ENCODE measurements at regions not wholly inside any gene's neighbourhood (a gene's known extent, or its start where the extent isn't known, plus 50 kb on each side); places are given as distances from the start of the nearest gene placed in this dataset.
"Not testable (repeated sequence)": the region's sequence is repeated elsewhere in the genome, so short reads cannot be mapped to it uniquely, and the experiment has no call there.

- no peak overlapping the region for H3K4me3 ChIP-seq (ENCODE audit: control insufficient read depth in 2 of 3, extremely low read depth in 1 of 3, insufficient read depth in 2 of 3, low read depth in 1 of 3, low read length in 3 of 3)
- H3K4me1 ChIP-seq (ENCODE audit: control insufficient read depth, extremely low read depth, insufficient read depth, low read length) = no peaks in the 10 kb centered on the region
- no peaks in the 10 kb centered on the region for H3K27me3 ChIP-seq (ENCODE audit: control insufficient read depth, extremely low read depth, insufficient read depth, low read length)
- H4K20me1 ChIP-seq (ENCODE audit: control insufficient read depth, extremely low read depth, insufficient read depth, low read length) = no peaks in the 10 kb centered on the region
- H3K27ac ChIP-seq (ENCODE audit: control insufficient read depth, insufficient read depth, low read length) = no peak overlapping the region
- TF ChIP-seq, protein P1, sequence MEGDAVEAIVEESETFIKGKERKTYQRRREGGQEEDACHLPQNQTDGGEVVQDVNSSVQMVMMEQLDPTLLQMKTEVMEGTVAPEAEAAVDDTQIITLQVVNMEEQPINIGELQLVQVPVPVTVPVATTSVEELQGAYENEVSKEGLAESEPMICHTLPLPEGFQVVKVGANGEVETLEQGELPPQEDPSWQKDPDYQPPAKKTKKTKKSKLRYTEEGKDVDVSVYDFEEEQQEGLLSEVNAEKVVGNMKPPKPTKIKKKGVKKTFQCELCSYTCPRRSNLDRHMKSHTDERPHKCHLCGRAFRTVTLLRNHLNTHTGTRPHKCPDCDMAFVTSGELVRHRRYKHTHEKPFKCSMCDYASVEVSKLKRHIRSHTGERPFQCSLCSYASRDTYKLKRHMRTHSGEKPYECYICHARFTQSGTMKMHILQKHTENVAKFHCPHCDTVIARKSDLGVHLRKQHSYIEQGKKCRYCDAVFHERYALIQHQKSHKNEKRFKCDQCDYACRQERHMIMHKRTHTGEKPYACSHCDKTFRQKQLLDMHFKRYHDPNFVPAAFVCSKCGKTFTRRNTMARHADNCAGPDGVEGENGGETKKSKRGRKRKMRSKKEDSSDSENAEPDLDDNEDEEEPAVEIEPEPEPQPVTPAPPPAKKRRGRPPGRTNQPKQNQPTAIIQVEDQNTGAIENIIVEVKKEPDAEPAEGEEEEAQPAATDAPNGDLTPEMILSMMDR (optimal IDR thresholded peaks at IDR 0.05 in 1 of 3, IDR thresholded peaks at IDR 0.05 in 1 of 3, conservative IDR thresholded peaks at IDR 0.05 in 1 of 3; ENCODE audit: extremely low read depth in 1 of 3, insufficient read depth in 2 of 3, low read length in 3 of 3) = no peak
- TF ChIP-seq EZH2 (IDR thresholded peaks at IDR 0.05; ENCODE audit: low read length) = no peak
- no peaks in the 10 kb centered on the region for H3K36me3 ChIP-seq (ENCODE audit: control insufficient read depth in 2 of 2, extremely low read depth in 1 of 2, insufficient read depth in 2 of 2, low read length in 2 of 2)
- no peak overlapping the region for H3K9ac ChIP-seq (ENCODE audit: control insufficient read depth, extremely low read depth, insufficient read depth, low read length)
- H3K9me1 ChIP-seq (ENCODE audit: control insufficient read depth, extremely low read depth, insufficient read depth, low read length) = no peaks in the 10 kb centered on the region
- DNase-seq (ENCODE audit: low read depth, low spot score) (no peak), FAIRE-seq (no peak)
- H3K4me2 ChIP-seq (ENCODE audit: control insufficient read depth, extremely low read depth, insufficient read depth, low read depth, low read length) = no peak overlapping the region
- no peaks in the 10 kb centered on the region for H3K79me2 ChIP-seq (ENCODE audit: control insufficient read depth, insufficient read depth, low read length)
- peaks cover 10% of the 10 kb centered on the region for H3K9me3 ChIP-seq (ENCODE audit: control insufficient read depth, low read depth, low read length)
- H2AFZ ChIP-seq (ENCODE audit: control insufficient read depth, low read length) = no peak overlapping the region
- dilution Hi-C loops (cut with MboI; ENCODE audit: extremely low pct_ligation_motif_present, low sequenced_read_pairs) = no loop called here
Measured at GRCh38 chr9:40907657-40908624, 220.5 kb downstream of the FOXD4L6 start.

- H4K20me1 ChIP-seq (ENCODE audit: control insufficient read depth, extremely low read depth, insufficient read depth, low read length); DNase-seq (ENCODE audit: low read depth, low spot score); H3K27me3 ChIP-seq (ENCODE audit: control insufficient read depth, extremely low read depth, insufficient read depth, low read length); H3K9me1 ChIP-seq (ENCODE audit: control insufficient read depth, extremely low read depth, insufficient read depth, low read length); dilution Hi-C loops (cut with MboI; ENCODE audit: extremely low pct_ligation_motif_present, low sequenced_read_pairs); H3K9ac ChIP-seq (ENCODE audit: control insufficient read depth, extremely low read depth, insufficient read depth, low read length); H3K4me2 ChIP-seq (ENCODE audit: control insufficient read depth, extremely low read depth, insufficient read depth, low read depth, low read length); FAIRE-seq; H3K9me3 ChIP-seq (ENCODE audit: control insufficient read depth, low read depth, low read length); H2AFZ ChIP-seq (ENCODE audit: control insufficient read depth, low read length); H3K4me1 ChIP-seq (ENCODE audit: control insufficient read depth, extremely low read depth, insufficient read depth, low read length); H3K79me2 ChIP-seq (ENCODE audit: control insufficient read depth, insufficient read depth, low read length); H3K36me3 ChIP-seq (ENCODE audit: control insufficient read depth in 2 of 2, extremely low read depth in 1 of 2, insufficient read depth in 2 of 2, low read length in 2 of 2); H3K4me3 ChIP-seq (ENCODE audit: control insufficient read depth in 2 of 3, extremely low read depth in 1 of 3, insufficient read depth in 2 of 3, low read depth in 1 of 3, low read length in 3 of 3); H3K27ac ChIP-seq (ENCODE audit: control insufficient read depth, insufficient read depth, low read length): not testable (repeated sequence)
Measured at GRCh38 chr9:40906879-40907278, 221.6 kb downstream of the FOXD4L6 start.

DNA sequence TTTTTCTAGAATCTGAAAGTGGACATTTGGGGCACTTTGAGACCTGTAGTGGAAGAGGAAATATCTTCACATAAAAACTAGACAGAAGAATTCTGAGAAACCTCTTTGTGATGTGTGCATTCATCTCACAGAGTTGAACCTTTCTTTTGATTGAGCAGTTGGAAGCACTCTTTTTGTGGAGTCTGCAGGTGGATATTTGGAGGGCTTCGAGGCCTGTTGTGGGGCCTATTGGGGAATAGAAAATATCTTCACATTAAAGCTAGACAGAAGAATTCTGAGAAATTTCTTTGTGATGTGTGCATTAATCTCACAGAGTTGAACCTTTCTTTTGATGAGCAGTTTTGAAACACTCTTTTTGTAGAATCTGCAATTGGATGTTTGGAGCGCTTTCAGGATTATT, 236.2 kb downstream of the FOXD4L6 start:
- H3K4me2 ChIP-seq (ENCODE audit: control insufficient read depth, extremely low read depth, insufficient read depth, low read depth, low read length); H4K20me1 ChIP-seq (ENCODE audit: control insufficient read depth, extremely low read depth, insufficient read depth, low read length); H3K9me1 ChIP-seq (ENCODE audit: control insufficient read depth, extremely low read depth, insufficient read depth, low read length); H3K79me2 ChIP-seq (ENCODE audit: control insufficient read depth, insufficient read depth, low read length); H3K9ac ChIP-seq (ENCODE audit: control insufficient read depth, extremely low read depth, insufficient read depth, low read length); H3K4me1 ChIP-seq (ENCODE audit: control insufficient read depth, extremely low read depth, insufficient read depth, low read length); H3K27me3 ChIP-seq (ENCODE audit: control insufficient read depth, extremely low read depth, insufficient read depth, low read length); H3K4me3 ChIP-seq (ENCODE audit: control insufficient read depth in 2 of 3, extremely low read depth in 1 of 3, insufficient read depth in 2 of 3, low read depth in 1 of 3, low read length in 3 of 3); H3K27ac ChIP-seq (ENCODE audit: control insufficient read depth, insufficient read depth, low read length); H3K36me3 ChIP-seq (ENCODE audit: control insufficient read depth in 2 of 2, extremely low read depth in 1 of 2, insufficient read depth in 2 of 2, low read length in 2 of 2); FAIRE-seq; H2AFZ ChIP-seq (ENCODE audit: control insufficient read depth, low read length); H3K9me3 ChIP-seq (ENCODE audit: control insufficient read depth, low read depth, low read length); dilution Hi-C loops (cut with MboI; ENCODE audit: extremely low pct_ligation_motif_present, low sequenced_read_pairs); DNase-seq (ENCODE audit: low read depth, low spot score): not testable (repeated sequence)

GRCh38 chr9:40885858-40886257, 242.6 kb downstream of the FOXD4L6 start:
- DNase-seq (ENCODE audit: low read depth, low spot score); H3K4me3 ChIP-seq (ENCODE audit: control insufficient read depth in 2 of 3, extremely low read depth in 1 of 3, insufficient read depth in 2 of 3, low read depth in 1 of 3, low read length in 3 of 3); H3K9ac ChIP-seq (ENCODE audit: control insufficient read depth, extremely low read depth, insufficient read depth, low read length); H3K4me2 ChIP-seq (ENCODE audit: control insufficient read depth, extremely low read depth, insufficient read depth, low read depth, low read length); H3K79me2 ChIP-seq (ENCODE audit: control insufficient read depth, insufficient read depth, low read length); H4K20me1 ChIP-seq (ENCODE audit: control insufficient read depth, extremely low read depth, insufficient read depth, low read length); H3K27ac ChIP-seq (ENCODE audit: control insufficient read depth, insufficient read depth, low read length); FAIRE-seq; H3K27me3 ChIP-seq (ENCODE audit: control insufficient read depth, extremely low read depth, insufficient read depth, low read length); H3K36me3 ChIP-seq (ENCODE audit: control insufficient read depth in 2 of 2, extremely low read depth in 1 of 2, insufficient read depth in 2 of 2, low read length in 2 of 2); H3K4me1 ChIP-seq (ENCODE audit: control insufficient read depth, extremely low read depth, insufficient read depth, low read length); H2AFZ ChIP-seq (ENCODE audit: control insufficient read depth, low read length); H3K9me1 ChIP-seq (ENCODE audit: control insufficient read depth, extremely low read depth, insufficient read depth, low read length); dilution Hi-C loops (cut with MboI; ENCODE audit: extremely low pct_ligation_motif_present, low sequenced_read_pairs): not testable (repeated sequence)
- peaks cover 16% of the 10 kb centered on the region for H3K9me3 ChIP-seq (ENCODE audit: control insufficient read depth, low read depth, low read length)
